Activated T-cell treated with anti-CD3 and anti-CD28 coated beads for 24 hours (primary cell): ENCODE measurements at regions not wholly inside any gene's neighbourhood (a gene's known extent, or its start where the extent isn't known, plus 50 kb on each side); places are given as distances from the start of the nearest gene placed in this dataset.

ENCODE experiments used
- DNase-seq: peaks from one replicate; pipeline ENCODE4 v3.0.0-alpha.2; 2020; ENCODE audit warnings: low read depth

GRCh38 chr15:98560338-98560737 is 88.0 kb upstream of the IGF1R start:
- DNase-seq, result no peak

DNA sequence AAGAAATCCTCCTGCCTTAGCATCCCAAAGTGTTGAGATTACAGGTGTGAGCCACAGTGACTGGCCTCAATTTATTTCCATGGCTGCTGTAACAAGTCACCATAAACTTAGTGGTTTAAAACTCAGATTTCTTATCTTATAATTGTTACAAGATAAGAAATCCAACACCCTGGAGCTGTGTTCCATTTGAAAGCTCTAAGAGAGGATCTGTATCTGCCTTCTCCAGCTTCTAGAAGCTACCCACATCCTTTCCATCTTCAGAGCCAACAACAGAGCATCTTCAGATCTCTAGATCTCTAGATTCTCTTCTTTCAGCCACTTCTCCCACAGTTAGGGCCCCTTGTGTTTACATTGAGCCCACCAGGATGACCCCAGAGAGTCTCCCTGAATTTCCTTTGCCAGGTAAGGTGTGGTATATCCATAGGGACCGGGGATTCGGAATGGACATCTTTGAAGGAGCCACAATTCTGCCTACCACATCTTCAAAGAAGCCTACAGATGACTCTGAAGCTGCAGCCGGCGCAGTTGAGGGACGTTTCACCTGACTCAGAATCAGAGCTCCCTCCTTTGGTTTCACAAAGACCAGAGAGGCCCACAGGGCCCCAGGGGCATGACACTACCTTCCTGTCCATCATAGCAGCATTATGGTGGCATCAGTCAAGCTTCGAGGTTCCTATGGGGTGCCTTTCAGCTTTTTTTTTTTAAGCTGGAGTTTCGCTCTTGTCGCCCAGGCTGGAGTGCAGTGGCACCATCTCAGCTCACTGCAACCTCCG is 87.0 kb upstream of the IGF1R start:
- no peak for DNase-seq

DNA sequence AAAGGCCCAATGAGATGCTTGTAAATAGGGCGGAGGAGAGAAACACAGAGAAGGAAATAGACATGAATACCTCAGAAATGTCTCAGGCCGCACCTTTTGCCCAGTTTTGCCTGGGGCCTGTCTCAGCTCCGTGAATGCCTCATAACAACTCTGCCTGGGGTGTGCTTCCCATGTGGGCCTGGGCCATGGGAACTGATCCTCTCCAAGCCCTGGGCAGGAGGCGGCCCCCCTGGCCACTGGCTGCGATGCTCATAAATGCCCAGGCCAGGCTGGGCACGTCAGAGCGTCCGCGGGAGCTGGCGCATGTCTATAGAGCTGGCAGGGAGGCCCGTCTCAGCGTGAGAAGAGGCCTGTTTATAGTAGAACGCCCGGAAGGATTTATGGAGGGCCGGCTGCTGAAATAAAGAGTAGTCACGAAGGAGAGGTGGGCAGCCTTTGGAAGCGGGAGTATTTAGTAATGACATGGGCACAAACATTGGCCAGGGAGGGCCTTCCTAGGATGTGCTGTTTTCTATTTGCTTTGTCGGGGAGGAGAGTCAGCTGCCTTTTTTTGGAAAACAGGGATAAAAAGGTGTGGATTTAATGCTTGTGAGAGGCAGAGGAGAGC is 85.9 kb upstream of the IGF1R start:
- no peak for DNase-seq

- DNase-seq, result no peak
Measured at GRCh38 chr15:98565566-98565965, 82.8 kb upstream of the IGF1R start.

DNA sequence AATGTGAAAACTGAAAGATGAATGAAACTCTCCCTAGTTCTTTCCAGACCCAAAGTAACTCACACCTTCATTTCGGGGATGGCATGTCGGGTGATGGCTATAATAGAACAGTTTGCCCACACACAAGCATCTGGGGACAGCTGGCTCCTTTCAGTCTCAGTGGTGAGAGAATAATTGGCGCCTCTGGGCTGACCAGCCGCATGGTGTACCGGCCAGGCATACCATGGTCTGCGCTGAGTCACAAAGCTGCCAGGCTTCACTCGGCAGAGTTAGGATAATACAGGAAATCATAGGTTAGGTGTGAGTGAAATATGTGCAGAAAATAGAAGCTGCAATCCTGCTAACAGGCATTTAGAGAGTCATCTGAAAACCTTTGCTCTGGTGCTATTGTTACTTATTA is 80.4 kb upstream of the IGF1R start:
- DNase-seq, result no peak

- no peak for DNase-seq
Measured at GRCh38 chr15:98568382-98569017, 79.8 kb upstream of the IGF1R start.

DNA sequence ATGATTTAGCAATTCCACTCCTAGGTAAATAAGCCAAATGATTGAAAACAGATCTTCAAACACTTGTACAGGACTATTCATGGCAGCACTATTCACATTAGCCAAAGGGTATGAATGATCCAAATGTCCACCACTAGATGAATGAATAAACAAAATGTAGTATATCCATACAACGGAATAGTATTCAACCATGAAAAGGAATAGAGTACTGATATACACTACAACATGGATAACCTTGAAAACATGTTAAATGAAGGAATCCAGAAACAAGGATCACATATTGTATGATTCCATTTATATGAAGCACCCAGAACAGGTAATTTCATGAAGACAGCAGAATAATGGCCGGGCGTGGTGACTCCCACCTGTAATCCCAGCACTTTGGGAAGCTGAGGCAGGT is 78.2 kb upstream of the IGF1R start:
- DNase-seq, result no peak

GRCh38 chr15:98580572-98580971 is 67.8 kb upstream of the IGF1R start:
- DNase-seq, result no peak

GRCh38 chr15:98581715-98582114 is 66.6 kb upstream of the IGF1R start:
- DNase-seq, result no peak

- no peak for DNase-seq
Measured at GRCh38 chr15:98582900-98583554, 65.3 kb upstream of the IGF1R start.

GRCh38 chr15:98583771-98584430 is 64.4 kb upstream of the IGF1R start:
- no peak for DNase-seq

DNA sequence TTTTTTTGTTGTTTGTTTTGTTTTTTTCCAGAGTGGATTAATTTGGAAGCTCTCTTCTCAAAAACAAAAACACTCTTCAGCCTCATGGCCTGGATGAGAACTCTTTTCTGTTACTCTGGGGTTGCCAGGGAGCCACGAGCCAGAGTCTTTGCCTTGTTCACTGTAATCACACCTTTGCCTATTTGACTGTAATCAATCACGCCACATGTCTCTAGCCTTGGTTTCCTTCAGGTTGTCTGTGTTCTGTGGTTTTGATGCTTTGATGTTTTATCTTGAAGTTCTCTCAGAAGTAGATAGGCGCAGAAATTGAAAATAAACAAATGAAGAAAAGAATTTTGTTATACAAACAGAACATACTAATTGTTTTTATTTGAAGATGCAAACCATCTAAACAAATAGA is 62.3 kb upstream of the IGF1R start:
- no peak for DNase-seq

- no peak for DNase-seq
Measured at GRCh38 chr15:98592136-98592535, 56.2 kb upstream of the IGF1R start.

DNA sequence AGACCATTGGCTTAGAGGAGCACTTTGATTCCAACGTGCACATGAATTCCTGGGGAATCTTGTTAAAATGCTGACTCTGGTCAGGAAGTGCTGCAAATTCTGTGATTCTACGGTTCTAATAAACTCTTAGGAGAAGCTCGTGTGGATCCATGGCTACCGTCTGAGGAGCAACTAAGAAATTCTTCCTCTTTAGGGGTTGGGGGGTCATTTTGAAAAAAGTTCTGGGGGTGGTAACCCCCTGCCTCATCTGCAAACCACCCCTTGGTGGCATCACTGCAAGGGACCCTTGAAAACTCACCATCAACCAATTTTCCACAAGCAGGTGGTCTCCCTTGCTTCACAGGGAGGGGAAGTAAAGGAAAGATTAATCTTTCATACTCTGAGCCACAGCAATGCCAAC is 52.2 kb upstream of the IGF1R start:
- DNase-seq, result no peak

DNA sequence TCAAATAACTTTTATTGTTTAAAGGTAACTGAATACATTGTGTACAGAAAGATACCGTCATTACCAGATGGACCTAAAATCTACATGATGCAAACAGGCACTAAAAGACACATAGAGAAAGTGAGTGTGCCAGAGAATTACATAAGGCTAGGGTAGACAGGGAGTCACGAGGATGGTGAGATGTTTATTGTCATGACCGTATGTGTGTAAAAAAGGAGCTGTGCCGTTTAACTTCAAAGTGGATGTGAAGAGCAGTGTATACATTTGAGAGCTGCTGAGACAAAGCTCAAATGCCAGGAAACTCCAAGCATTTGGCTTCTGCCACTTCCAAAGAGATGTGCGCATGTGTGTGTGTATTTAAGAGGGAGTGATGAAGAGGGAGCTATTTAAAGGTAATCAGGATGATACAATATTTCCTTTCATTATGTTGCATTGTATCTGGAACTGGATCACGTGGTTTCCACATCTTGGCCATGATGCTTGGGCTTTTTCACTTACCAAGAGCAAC is 51.4 kb upstream of the IGF1R start:
- no peak for DNase-seq

- DNase-seq, result no peak
Measured at GRCh38 chr15:98597666-98598065, 50.7 kb upstream of the IGF1R start.
